ENCODE measurements at regions not wholly inside any gene's neighbourhood (a gene's known extent, or its start where the extent isn't known, plus 50 kb on each side); places are given as distances from the start of the nearest gene placed in this dataset.

DNA sequence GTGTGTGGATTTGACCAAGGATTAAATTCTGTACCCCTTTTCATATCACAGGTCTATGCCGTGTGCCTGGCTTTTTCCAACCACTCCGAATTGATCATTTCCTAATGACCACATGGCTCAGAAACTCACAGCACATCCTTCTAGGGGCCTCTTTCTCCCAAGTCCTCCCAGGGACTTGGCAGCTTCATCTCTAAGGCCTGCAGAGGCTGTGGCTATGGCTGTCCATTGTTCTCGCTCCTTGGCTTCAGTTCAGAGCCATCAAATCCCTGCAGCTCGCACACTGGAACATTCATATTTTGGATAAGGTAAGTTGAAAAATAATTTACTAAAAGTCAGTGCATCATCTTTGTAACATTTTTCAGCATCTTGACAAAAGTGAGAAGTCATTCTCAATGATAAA, 497.2 kb upstream of the CDH4 start:
- TF ChIP-seq, protein P1, sequence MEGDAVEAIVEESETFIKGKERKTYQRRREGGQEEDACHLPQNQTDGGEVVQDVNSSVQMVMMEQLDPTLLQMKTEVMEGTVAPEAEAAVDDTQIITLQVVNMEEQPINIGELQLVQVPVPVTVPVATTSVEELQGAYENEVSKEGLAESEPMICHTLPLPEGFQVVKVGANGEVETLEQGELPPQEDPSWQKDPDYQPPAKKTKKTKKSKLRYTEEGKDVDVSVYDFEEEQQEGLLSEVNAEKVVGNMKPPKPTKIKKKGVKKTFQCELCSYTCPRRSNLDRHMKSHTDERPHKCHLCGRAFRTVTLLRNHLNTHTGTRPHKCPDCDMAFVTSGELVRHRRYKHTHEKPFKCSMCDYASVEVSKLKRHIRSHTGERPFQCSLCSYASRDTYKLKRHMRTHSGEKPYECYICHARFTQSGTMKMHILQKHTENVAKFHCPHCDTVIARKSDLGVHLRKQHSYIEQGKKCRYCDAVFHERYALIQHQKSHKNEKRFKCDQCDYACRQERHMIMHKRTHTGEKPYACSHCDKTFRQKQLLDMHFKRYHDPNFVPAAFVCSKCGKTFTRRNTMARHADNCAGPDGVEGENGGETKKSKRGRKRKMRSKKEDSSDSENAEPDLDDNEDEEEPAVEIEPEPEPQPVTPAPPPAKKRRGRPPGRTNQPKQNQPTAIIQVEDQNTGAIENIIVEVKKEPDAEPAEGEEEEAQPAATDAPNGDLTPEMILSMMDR (IDR thresholded peaks at IDR 0.05; ENCODE audit: control insufficient read depth, insufficient read depth, low read depth, low read length, missing control alignments): no peak
- no peak for DNase-seq (ENCODE audit: low read depth)
- H3K4me3 ChIP-seq (ENCODE audit: control insufficient read depth, low read depth, low read length): no peak overlapping the region

DNA sequence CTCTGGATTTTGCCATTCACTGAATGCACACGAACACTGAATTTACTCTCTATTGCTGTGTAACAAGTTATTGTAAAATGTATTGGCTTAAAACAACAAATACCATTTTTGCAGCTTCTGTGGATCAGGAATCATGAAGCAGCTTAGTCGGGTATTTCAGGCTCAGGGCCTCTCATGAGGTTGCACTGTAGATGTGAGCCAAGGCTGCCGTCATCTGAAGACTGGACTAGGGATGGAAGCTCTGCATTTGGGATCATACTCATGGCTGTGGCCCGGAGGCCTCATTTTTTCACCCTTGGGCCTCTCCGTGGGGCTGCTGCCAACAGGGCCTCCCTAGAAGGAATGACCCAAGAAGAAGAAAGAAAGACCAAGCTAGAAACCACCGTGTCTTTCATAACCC, 492.4 kb upstream of the CDH4 start:
- H3K4me3 ChIP-seq (ENCODE audit: control insufficient read depth, low read depth, low read length): no peak overlapping the region
- TF ChIP-seq, protein P1 (IDR thresholded peaks at IDR 0.05; ENCODE audit: control insufficient read depth, insufficient read depth, low read depth, low read length, missing control alignments): no peak
- DNase-seq (ENCODE audit: low read depth): no peak

DNA sequence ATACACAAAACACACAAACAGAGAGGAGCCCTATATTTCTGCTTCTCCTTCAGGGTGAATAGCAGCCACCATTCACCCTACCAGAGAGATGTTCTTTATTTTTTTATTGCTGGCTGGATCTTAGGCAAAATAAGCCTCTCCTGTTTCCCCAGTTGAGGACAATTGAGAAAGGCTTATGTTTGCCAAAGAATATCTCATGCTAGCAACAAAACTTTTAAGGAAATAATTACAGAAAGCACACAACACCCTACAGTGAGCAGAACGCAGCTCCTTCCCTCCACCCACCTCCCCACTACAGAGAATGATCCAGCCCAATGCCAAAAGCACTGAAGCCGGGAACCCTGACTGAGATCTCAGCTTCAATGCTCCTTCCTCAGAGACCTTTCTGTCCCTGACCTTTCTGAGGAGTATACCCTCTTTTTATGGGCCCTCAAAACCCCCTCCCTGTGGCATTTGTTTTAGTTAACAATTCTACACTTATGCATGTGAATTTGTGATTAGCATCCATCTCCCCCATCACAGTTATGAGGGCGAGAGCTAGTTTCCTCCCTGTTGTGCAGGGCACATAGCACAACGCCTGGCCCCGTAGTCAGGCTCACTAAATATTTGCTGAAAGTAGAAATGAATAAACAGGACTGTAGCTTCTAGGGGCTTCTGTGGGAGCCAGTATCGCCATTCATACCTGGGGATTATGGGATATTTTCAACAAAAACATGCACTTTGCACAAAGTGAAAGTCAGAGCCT, 491.6 kb upstream of the CDH4 start:
- H3K4me3 ChIP-seq (ENCODE audit: control insufficient read depth, low read depth, low read length): no peak overlapping the region
- TF ChIP-seq, protein P1 (IDR thresholded peaks at IDR 0.05; ENCODE audit: control insufficient read depth, insufficient read depth, low read depth, low read length, missing control alignments): no peak
- DNase-seq (ENCODE audit: low read depth): no peak

DNA sequence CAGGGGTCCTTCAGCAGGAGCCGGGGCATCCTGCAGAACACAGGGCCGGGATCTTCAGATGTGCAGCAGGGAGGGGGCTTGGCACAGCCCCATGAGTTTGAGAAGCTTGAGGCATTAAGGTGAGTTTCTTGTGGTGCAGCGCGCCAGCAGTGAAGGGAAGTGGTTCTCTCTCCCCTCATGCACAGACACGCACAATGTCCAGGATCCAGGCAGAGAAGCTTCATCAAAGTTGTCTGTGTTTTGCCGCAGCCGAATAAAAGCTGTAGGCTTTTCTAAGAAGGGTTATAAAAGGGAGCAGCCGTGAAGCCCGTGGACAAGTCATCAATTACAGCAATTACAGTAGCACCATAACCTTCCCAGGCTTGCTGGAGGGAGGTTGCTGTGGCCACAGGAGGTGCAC, 491.0 kb upstream of the CDH4 start:
- no peak overlapping the region for H3K4me3 ChIP-seq (ENCODE audit: control insufficient read depth, low read depth, low read length)
- TF ChIP-seq, protein P1 (IDR thresholded peaks at IDR 0.05; ENCODE audit: control insufficient read depth, insufficient read depth, low read depth, low read length, missing control alignments): no peak
- DNase-seq (ENCODE audit: low read depth): no peak

DNA sequence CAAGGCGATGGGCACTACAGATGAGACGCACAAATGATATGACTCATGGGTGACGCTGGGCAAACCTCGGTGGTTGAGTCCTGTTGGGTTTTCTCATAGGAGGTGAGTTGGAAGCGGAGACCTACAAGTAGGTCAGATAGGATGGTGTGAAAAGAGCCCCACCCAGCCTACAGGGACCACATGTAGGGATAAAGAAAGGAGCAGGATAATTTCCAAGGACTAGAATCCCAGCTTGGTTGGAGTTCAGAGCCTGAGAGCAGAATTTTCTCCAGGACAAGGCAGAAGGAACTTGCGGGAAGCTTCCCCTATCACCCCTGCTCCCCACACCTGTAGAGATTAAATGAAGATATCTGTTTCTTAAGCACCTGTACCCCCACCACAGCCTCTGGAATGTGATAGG, 489.7 kb upstream of the CDH4 start:
- DNase-seq (ENCODE audit: low read depth): no peak
- no peak overlapping the region for H3K4me3 ChIP-seq (ENCODE audit: control insufficient read depth, low read depth, low read length)
- TF ChIP-seq, protein P1 (IDR thresholded peaks at IDR 0.05; ENCODE audit: control insufficient read depth, insufficient read depth, low read depth, low read length, missing control alignments): no peak

DNA sequence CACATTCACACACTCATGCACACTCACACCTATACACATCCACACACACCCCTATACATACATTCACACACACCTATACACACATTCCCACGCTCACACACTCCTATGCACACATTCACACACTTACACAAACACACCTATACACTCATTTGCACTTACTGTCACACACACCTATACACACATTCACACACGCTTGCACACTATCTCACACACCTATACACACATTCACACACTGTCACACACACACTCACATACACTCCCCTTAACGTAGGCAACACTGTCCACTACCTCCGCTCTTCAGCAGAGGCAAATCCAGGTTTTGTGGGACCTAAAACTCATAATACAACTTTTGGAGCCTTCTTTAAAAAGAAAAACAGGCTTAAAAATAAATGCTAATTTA, 487.7 kb upstream of the CDH4 start:
- TF ChIP-seq, protein P1 (IDR thresholded peaks at IDR 0.05; ENCODE audit: control insufficient read depth, insufficient read depth, low read depth, low read length, missing control alignments): no peak
- H3K4me3 ChIP-seq (ENCODE audit: control insufficient read depth, low read depth, low read length): no peak overlapping the region
- no peak for DNase-seq (ENCODE audit: low read depth)
